H54 (cell line): ENCODE measurements at regions not wholly inside any gene's neighbourhood (a gene's known extent, or its start where the extent isn't known, plus 50 kb on each side); places are given as distances from the start of the nearest gene placed in this dataset.

Experiments
- DNase-seq: peaks from one replicate; pipeline ENCODE4 v3.0.0; 2011; ENCODE audit warnings: low spot score, mixed read lengths; ENCODE audit not compliant: insufficient read length
- FAIRE-seq: peaks from 3 replicates; lab custom pipeline; 2011; peaks lifted over from hg19 to GRCh38; lab: Jason Lieb, UNC
- POLR2A ChIP-seq: IDR thresholded peaks from 2 replicates; pipeline ENCODE4 v1.6.1; 2011; ENCODE audit warnings: low read depth, mild to moderate bottlenecking, low read length

GRCh38 chr1:173424143-173424542, 53.0 kb upstream of the PRDX6 start:
- FAIRE-seq: no peak
- DNase-seq: no peak
- TF ChIP-seq POLR2A: no peak

GRCh38 chr1:173424782-173425407, 52.2 kb upstream of the PRDX6 start:
- FAIRE-seq (no peak), DNase-seq (no peak)
- no peak for TF ChIP-seq POLR2A

- FAIRE-seq (no peak), DNase-seq (no peak)
- TF ChIP-seq POLR2A: no peak
Measured at GRCh38 chr1:173426057-173426456, 51.1 kb upstream of the PRDX6 start.

GRCh38 chr1:173427146-173428054, 49.7 kb upstream of the PRDX6 start:
- FAIRE-seq: no peak
- no peak for TF ChIP-seq POLR2A

More at GRCh38 chr1:173427146-173428054, 49.7 kb upstream of the PRDX6 start:
- DNase-seq: no peak
